Right cardiac atrium (tissue), 5 donors: ENCODE measurements at regions not wholly inside any gene's neighbourhood (a gene's known extent, or its start where the extent isn't known, plus 50 kb on each side); places are given as distances from the start of the nearest gene placed in this dataset.

Source experiments
- ATAC-seq, 2 donors: fragments of 200-7000 bp; cut with Tn5 transposase; one replicate each; pipeline versions ENCODE4 v1.8.0 to v1.9.1; 2020; ENCODE audit warnings: moderate library complexity in 2 of 2, mild to moderate bottlenecking in 1 of 2
- DNase-seq, 3 donors: peaks; one replicate each; pipeline ENCODE4 v3.0.0-alpha.2; 2020
- H3K27ac ChIP-seq: one replicate; pipeline ENCODE4 v1.5.1; 2013; ENCODE audit warnings: mild to moderate bottlenecking, low read length, control low read depth, moderate library complexity
- H3K27me3 ChIP-seq: one replicate; pipeline ENCODE4 v1.6.1; 2013; ENCODE audit not compliant: control insufficient read depth, insufficient read depth
- H3K4me1 ChIP-seq: one replicate; pipeline ENCODE4 v1.6.1; 2013; ENCODE audit warnings: low read length; ENCODE audit not compliant: control insufficient read depth, insufficient read depth
- H3K4me3 ChIP-seq: one replicate; pipeline ENCODE4 v1.5.1; 2013; ENCODE audit warnings: low read length, control low read depth
- H3K9me3 ChIP-seq: one replicate; pipeline ENCODE4 v1.6.1; 2013; ENCODE audit warnings: low read length; ENCODE audit not compliant: control insufficient read depth
- WGBS: extraction: QIAGEN DNeasy Blood & Tissue Kit; methylation state at CpG from one replicate; pipeline ENCODE4 v1.1.7; 2013; 5-methylcytosine and 5-hydroxymethylcytosine counted together
- intact Hi-C, 4 donors: fragments of 100-400 bp; cut with DNase I; formaldehyde crosslinking; loops; one replicate each; pipeline versions ENCODE4 v1.11.0 to v1.14.0; 2022 to 2023
- donor health status: healthy with polysubstance abuse.
- donor health status: DM: no; HTN: yes; CAD: no.
- donor health status: DM: no; HTN: no; CAD: no.
- donor health status: DM: no; HTN: yes; CAD: no; lungs with severe emphysema.
- donor health status: DM: yes; HTN: yes; CAD: no.

DNA sequence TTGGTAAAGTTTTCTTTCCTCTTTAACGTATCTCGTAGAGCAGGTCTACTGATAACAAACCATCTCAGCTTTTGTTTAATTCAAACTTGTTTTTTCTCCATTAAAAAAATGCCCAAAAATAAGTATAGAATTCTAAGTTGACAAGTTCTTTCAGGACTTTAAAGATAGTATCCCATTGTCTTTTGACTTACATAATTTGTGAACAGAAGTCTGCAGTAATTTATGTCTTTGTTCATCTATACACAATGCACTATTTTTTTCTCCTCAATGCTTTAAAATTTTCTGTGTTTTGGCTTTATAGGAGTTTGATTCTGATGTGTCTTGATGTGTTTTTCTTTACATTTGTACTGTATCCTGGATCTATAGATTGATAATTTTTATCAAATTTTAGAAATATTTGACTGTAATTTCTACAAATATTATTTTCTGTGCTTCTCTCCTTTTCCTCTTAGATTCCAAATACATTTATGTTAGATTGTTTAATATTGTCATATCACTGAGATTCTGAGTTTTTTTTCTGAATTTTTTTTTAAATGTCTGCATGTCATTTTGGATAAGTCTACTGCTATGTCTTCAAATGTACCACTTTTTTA, 143.3 kb downstream of the FTCDNL1 start:
- ATAC-seq: no peak
- H3K27ac ChIP-seq: no peak overlapping the region
- no peaks in the 10 kb centered on the region for H3K27me3 ChIP-seq
- H3K9me3 ChIP-seq: no peaks in the 10 kb centered on the region
- intact Hi-C loops: loop anchor here in 1 of 4 donors (10.0 kb wide), 1 partner anchor 157 kb away; no protein-coding TSS in a partner anchor
- H3K4me3 ChIP-seq: no peak overlapping the region
- 93% methylated on average over 2 of the region's 2 CpGs for WGBS
- no peaks in the 10 kb centered on the region for H3K4me1 ChIP-seq
- no peak for DNase-seq

- WGBS: 84% methylated on average over 1 of the region's 1 CpG
- Histone ChIP-seq H3K4me1 (no peaks in the 10 kb centered on the region), H3K27ac (no peak overlapping the region), H3K27me3 (no peaks in the 10 kb centered on the region), H3K4me3 (no peak overlapping the region), H3K9me3 (no peaks in the 10 kb centered on the region)
- DNase-seq: no peak
- ATAC-seq: no peak
- intact Hi-C loops: loop anchor here in 1 of 4 donors (10.0 kb wide), 1 partner anchor 159 kb away; no protein-coding TSS in a partner anchor
Observed at GRCh38 chr2:199705538-199705937, 145.5 kb downstream of the FTCDNL1 start.

DNA sequence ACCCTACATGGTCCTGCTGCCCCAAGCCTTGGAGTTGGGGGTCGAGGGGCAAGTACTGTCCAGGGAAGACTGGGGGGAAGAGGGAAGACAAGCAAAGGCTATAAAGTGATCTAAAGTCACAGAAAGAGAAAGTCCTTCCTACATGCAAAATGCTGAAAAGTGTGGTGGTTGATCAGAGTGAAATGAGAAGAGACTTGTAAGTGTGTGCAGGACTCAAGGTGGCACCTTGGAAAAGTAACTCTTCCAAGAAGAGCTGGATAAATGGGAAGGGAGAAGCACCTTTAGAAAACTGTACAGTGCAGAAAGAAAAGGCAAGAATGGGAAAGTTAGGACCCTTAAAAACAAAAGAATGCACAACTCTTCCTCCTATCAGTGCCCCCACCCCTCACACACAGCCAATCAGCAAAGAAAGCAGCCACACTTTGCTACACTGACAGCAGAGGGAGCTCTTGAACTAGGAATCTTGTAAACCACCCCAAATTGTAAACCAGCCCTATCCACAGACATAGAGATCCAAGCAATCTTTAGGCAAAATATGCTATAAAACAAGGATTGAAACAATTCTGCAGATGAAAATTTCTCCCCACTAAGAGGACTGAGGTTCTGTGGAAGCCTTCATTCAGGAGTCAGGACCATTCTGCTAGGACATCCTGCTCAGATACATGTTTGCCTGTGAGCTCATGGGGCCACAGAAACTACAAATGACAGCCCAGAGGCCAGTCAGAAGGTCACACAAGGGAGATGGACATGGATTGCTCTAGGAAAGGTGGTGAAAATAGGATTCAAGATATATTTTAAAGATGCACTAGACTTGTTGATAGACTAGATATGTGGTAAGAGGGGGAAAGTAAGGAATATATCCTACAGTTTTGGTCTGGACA, 146.4 kb downstream of the FTCDNL1 start:
- Histone ChIP-seq H3K4me3 (no peak overlapping the region), H3K27me3 (no peaks in the 10 kb centered on the region), H3K4me1 (no peaks in the 10 kb centered on the region), H3K9me3 (no peaks in the 10 kb centered on the region), H3K27ac (no peak overlapping the region)
- 68% methylated on average over 1 of the region's 1 CpG for WGBS
- intact Hi-C loops: loop anchor here in 1 of 4 donors (10.0 kb wide), 1 partner anchor 160 kb away; no protein-coding TSS in a partner anchor
- DNase-seq: no peak
- no peak for ATAC-seq

DNA sequence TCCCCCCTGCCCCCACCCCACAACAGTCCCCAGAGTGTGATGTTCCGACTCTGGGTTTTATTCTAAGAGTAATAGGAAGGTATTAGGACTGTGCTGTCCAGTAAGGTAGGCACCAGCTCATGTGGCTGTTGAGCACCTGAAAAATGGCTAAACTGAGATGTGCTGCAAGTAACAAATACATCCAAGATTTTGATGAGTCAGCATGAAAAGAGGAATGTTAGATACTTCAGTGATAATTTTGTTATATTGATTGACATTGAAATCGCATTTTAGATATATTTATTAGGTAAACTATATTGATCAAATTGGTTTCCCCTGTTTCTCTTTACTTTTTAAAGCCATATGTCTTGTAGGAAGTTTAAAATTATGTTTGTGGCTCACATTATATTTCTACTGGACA, 147.8 kb downstream of the FTCDNL1 start:
- Histone ChIP-seq H3K27me3 (no peaks in the 10 kb centered on the region), H3K4me1 (no peaks in the 10 kb centered on the region), H3K9me3 (no peaks in the 10 kb centered on the region), H3K4me3 (no peak overlapping the region), H3K27ac (no peak overlapping the region)
- DNase-seq (no peak), ATAC-seq (no peak)
- 67% methylated on average over 2 of the region's 2 CpGs for WGBS
- intact Hi-C loops: loop anchor here in 1 of 4 donors (10.0 kb wide), 1 partner anchor 162 kb away; no protein-coding TSS in a partner anchor

- intact Hi-C loops: no loop called here
- H3K4me1 ChIP-seq: no peaks in the 10 kb centered on the region
- no peak for ATAC-seq
Observed at GRCh38 chr2:199697469-199697868, 153.5 kb downstream of the FTCDNL1 start.

GRCh38 chr2:199696048-199696447, 154.9 kb downstream of the FTCDNL1 start:
- H3K4me1 ChIP-seq: no peaks in the 10 kb centered on the region
- intact Hi-C loops: no loop called here
- H3K27ac ChIP-seq: no peak overlapping the region
- no peaks in the 10 kb centered on the region for H3K9me3 ChIP-seq
- H3K27me3 ChIP-seq: no peaks in the 10 kb centered on the region
- DNase-seq (peak in 1 of 3 donors; percentile 32), ATAC-seq (no peak)
- H3K4me3 ChIP-seq: no peak overlapping the region
- 77% methylated on average over 6 of the region's 6 CpGs for WGBS

More at GRCh38 chr2:199697469-199697868, 153.5 kb downstream of the FTCDNL1 start:
- Histone ChIP-seq H3K9me3 (no peaks in the 10 kb centered on the region), H3K4me3 (no peak overlapping the region), H3K27me3 (no peaks in the 10 kb centered on the region), H3K27ac (no peak overlapping the region)
- no peak for DNase-seq

DNA sequence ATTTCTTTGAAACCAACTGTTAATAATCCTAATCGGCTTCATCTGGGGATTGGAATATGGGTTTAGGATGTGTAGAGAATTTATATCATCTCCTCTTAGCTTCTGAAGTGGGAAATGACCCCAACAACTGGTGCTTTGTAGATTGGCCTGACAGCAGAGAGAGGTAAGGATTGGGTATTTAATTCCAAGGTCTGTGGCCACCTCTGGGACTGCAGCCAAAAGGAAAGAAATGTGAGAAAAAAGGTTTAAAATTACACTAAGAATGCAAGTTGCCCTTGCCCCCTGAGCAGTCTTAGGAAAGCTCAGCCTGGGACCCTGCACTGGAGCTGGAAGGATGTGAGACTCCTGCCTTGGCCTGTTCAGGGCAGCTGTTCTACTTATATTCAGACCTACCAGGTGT, 157.1 kb downstream of the FTCDNL1 start:
- no peaks in the 10 kb centered on the region for H3K9me3 ChIP-seq
- H3K4me3 ChIP-seq: no peak overlapping the region
- no peak overlapping the region for H3K27ac ChIP-seq
- no peaks in the 10 kb centered on the region for H3K4me1 ChIP-seq
- no peaks in the 10 kb centered on the region for H3K27me3 ChIP-seq
- ATAC-seq (no peak), DNase-seq (no peak)
- intact Hi-C loops: no loop called here
- 78% methylated on average over 1 of the region's 1 CpG for WGBS

GRCh38 chr2:199692489-199692888, 158.5 kb downstream of the FTCDNL1 start:
- H3K27ac ChIP-seq: no peak overlapping the region
- H3K4me3 ChIP-seq: no peak overlapping the region
- 85% methylated on average over 3 of the region's 3 CpGs for WGBS
- no peaks in the 10 kb centered on the region for H3K27me3 ChIP-seq
- no peaks in the 10 kb centered on the region for H3K4me1 ChIP-seq
- DNase-seq: no peak
- H3K9me3 ChIP-seq: no peaks in the 10 kb centered on the region
- intact Hi-C loops: no loop called here
- ATAC-seq: no peak

GRCh38 chr2:199690225-199690624, 160.8 kb downstream of the FTCDNL1 start:
- ATAC-seq: no peak
- DNase-seq: no peak
- Histone ChIP-seq H3K9me3 (no peaks in the 10 kb centered on the region), H3K27ac (no peak overlapping the region), H3K4me1 (no peaks in the 10 kb centered on the region), H3K27me3 (no peaks in the 10 kb centered on the region), H3K4me3 (no peak overlapping the region)
- intact Hi-C loops: no loop called here
- WGBS: 79% methylated on average over 3 of the region's 3 CpGs

DNA sequence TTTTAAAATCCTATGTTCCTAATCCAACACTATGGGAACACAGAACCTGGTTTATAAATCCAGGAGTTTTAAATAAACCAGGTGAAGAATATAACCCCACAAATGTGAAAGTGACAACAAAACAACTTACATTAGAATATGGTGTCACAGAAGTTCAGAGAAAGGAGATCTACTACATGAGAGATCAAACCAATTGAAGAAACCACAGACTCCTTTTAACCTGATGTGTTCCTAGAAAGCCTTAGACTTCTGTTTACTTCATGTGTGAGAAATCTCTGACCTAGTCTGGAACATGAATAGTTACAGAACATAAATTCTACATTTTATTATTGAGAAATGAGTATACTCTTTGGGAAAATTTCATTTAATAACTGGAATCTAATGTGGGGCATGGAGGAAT, 165.3 kb downstream of the FTCDNL1 start:
- intact Hi-C loops: no loop called here
- no peaks in the 10 kb centered on the region for H3K4me1 ChIP-seq
- DNase-seq (no peak), ATAC-seq (no peak)
- H3K4me3 ChIP-seq: no peak overlapping the region
- H3K9me3 ChIP-seq: no peaks in the 10 kb centered on the region
- H3K27me3 ChIP-seq: no peaks in the 10 kb centered on the region
- no peak overlapping the region for H3K27ac ChIP-seq

GRCh38 chr2:199684832-199685231, 166.2 kb downstream of the FTCDNL1 start:
- H3K4me3 ChIP-seq: no peak overlapping the region
- 74% methylated on average over 2 of the region's 2 CpGs for WGBS
- DNase-seq: no peak
- intact Hi-C loops: no loop called here
- H3K27me3 ChIP-seq: no peaks in the 10 kb centered on the region
- H3K4me1 ChIP-seq: no peaks in the 10 kb centered on the region
- ATAC-seq: no peak
- H3K9me3 ChIP-seq: no peaks in the 10 kb centered on the region
- H3K27ac ChIP-seq: no peak overlapping the region
